ENCODE measurements at regions not wholly inside any gene's neighbourhood (a gene's known extent, or its start where the extent isn't known, plus 50 kb on each side); places are given as distances from the start of the nearest gene placed in this dataset.

DNA sequence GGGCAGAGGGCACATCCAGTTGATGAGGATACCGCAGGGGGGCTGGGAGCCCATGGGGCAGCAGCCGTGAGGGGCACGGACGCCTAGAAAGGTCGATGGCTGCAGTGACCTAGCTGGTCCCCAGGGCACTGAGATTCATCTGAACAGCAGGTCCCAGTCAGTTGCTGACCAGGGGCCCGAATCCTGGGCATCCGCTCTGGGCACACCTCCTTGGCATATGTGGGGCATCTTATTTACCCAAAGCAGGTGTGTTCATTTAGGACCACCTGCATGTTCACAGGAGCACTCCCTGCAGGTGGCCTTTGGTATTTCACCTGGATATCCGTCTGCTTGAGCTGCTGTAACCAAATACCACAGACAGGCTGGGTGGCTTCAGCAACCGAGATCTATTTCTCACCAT, 72.0 kb upstream of the ODC1 start:
- DNase-seq (ENCODE audit: low spot score), result no peak

DNA sequence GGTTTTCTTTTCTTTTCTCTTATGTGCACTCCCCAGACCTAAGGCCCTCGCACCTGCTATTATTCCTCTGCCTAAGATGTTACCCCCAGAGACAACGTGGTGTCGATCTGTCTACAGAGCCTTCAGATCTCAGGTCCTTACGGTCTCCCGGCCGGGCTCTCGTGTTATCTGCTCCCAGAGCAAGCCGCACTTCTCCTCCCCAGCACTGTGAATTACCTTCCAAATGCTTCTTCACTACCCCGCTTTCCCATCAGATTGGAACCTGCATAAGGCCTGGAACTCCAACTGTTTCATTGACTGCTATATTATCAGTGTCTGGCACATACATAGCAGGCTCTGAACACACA, 71.2 kb upstream of the ODC1 start:
- DNase-seq (ENCODE audit: low spot score), result no peak

DNA sequence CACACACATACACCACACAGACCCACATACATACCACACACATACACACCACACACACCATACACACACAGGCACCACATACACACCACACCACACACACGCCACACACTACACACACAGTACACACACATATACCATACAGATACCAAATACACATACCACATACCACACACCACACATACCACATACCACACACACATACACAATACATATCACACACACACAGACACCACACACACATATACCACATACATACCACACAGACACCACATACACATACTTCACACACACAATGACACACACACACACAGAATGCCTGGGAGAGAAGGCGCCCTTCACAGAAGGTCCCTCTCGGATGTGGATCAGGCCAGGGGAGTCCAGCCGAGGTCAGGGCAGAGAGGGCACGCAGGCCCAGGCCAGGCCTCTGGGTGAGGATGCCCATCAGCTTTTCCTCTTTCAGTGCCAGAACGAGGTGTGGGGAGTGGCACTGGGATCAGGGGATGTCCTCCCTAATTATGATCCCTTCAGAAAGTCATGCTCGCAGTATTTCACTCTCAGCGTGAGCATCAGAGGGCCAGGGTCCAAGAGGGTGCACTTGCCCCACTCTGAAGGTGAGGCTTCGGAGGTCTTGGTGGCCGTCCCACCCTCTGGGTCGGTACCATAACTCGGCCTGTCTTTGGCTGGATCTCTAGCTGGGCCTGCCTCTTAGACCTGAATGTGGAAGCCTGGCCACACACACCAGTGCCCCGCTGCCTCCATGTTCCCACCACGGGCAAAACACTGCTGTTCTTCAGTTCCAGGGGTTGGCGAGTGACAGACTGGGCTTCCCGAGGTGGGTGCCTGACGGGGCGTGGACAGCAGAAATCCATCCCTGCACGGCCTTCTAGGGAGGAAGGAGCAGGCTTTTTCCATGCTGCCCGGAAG, 70.6 kb upstream of the ODC1 start:
- no peak for DNase-seq (ENCODE audit: low spot score)

DNA sequence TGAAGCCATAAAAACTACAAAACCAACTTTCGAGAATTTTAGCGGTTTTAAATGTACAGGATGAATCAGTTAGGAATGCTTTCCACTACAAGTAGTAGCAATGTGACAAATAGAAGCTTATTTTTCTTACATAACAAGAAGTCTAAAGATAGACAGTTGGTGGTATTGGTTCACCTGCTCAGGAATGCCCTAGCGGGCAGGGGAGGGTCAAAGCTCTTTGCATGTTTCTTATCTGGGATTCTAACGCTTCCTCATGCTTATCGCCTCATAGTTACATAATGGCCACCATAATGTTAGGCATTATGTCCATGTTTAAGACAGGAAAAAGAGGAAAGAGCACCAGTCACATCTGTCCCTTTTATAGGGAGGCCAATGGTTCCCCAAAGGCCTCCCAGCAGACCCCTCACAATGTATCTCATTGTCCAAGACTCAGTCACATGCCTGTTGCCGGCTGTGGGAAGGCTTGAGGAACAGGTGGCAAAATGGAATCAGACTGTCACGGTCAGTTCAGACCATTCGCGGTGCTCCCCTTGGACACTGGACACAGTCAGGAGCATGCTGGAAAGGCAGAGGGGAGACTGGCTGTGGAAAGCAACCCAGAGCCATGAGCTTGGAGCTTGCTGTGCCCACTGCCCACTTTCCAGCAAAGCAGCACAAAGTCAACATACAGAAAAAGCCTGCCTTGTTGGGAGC, 69.4 kb upstream of the ODC1 start:
- DNase-seq (ENCODE audit: low spot score), result no peak

DNA sequence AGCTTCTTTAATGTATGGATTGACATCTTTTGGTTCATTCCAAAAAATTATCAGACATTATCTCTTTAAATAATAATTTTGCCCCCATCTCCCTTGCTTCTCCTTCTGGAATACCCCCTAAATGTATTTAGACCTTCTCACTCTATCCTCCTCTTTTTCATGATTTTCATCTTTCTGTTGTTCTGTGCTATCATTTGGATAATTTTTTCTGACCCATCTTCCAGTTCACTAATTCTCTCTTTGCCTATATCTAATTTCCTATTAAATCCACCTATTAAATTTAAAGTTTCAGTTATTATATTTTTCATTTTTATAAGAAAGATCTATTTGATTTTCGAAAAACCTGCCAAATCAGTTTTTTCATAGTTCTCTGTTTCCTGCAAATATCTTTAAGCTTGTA, 67.8 kb upstream of the ODC1 start:
- no peak for DNase-seq (ENCODE audit: low spot score)

GRCh38 chr2:10514743-10515142, 66.6 kb upstream of the ODC1 start:
- DNase-seq (ENCODE audit: low spot score), result peak; percentile 84

DNA sequence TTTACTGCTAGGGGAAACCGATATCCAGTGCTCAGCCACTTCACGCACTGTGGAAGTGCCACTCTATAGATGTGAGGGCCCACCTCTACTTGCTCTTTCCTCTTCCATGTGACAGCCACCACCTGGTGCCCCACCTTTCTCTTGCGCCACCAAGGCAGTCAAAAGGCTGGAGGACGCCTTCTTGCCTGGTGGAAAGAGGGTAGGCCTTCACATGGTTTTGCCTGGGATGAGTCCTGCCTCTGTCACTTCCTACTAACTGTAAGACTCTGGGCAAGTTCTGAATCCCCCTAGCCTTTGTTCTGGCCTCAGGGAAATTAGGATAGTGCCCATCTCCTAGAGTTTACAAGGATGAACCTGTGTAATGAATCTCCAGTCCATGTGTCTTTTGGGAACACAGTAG, 66.1 kb upstream of the ODC1 start:
- DNase-seq (ENCODE audit: low spot score), result no peak

- no peak for DNase-seq (ENCODE audit: low spot score)
Measured at GRCh38 chr2:10513201-10513600, 65.1 kb upstream of the ODC1 start.

GRCh38 chr2:10508038-10508437, 59.9 kb upstream of the ODC1 start:
- no peak for DNase-seq (ENCODE audit: low spot score)

- no peak for DNase-seq (ENCODE audit: low spot score)
Measured at GRCh38 chr2:10507106-10507505, 59.0 kb upstream of the ODC1 start.

- DNase-seq (ENCODE audit: low spot score), result no peak
Measured at GRCh38 chr2:10504994-10505820, 57.1 kb upstream of the ODC1 start.

- DNase-seq (ENCODE audit: low spot score), result no peak
Measured at GRCh38 chr2:10504370-10504993, 56.4 kb upstream of the ODC1 start.

DNA sequence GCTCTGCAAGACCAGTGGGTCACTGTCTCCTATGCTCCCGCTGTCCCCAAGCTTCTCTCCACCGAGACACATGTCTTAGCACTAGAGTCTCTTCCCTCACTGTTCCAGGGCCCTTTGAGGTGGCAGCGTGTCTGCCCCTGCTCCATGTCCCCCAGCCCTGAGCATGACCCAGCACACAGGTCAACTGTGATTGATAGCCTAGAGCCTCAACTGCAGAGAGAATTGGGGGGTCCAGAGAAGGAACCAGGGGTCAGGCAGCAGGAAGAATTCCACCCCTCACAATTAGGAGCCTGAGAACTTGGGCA, 54.6 kb upstream of the ODC1 start:
- DNase-seq (ENCODE audit: low spot score), result no peak

DNA sequence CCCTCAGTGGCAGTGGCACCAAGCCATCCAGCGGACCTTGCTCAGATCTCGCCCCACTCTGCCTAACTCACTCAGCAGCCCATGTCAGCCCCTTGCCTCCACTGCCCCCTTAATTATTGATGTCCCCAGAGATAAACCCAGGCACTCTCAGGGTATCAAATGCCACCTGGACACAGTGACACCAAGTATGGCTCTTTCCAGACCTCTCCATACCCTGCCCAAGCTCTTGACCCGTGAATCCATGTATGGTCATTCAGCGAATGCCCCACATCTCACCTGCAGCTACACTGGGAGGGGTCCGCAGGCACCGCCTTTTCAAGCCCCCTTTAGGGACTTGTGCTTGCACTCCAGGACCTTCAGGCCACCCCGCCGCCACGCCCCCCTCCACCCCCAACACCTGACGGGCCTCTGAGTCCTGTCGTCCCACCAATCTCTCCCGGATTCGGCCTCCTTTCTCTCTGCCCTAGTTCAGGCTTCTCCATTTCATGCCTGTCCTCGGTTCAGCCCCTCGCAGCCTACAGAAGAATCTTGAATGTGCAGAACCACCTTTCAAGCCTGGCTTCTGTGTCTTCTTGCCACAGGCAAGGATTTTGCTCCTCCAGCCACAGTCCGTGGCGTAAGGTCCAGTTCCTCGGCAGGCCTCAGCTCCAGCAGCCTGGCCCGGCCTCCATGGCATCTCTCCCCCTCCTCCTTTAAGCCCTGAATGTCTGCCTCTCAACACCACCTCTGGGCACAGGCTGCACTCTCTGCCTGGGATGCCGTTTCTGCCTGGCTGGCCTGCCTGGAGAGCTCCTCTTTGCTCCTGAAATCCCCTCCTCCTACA, 54.1 kb upstream of the ODC1 start:
- no peak for DNase-seq (ENCODE audit: low spot score)

DNA sequence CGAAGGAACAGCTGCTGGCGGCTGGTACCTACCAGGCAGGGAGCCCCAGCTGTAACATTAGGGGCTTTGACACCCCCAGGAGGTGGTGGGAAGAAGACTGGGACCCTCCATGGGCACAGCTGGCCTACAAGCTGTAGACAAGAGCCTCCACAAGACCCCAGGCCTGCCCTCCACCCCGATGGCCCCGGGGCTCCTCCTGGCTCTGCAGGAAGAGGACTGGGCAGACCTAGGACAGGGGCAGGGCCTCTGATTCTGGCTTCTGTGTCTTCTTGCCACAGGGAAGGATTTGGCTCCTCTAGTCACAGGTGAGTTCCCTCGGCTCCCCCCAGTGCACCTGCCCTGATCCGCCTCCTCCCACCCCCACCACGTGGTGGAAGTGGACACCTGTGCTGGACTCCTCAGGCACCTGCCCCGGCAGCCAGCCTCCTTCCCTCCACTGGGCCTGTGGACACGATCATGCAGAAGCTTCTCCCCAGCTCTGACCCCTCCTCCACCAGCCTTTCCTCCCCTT, 53.4 kb upstream of the ODC1 start:
- DNase-seq (ENCODE audit: low spot score), result no peak

- DNase-seq (ENCODE audit: low spot score), result peak; percentile 35
Measured at GRCh38 chr2:10500601-10501361, 52.7 kb upstream of the ODC1 start.

GRCh38 chr2:10499911-10500521, 51.9 kb upstream of the ODC1 start:
- no peak for DNase-seq (ENCODE audit: low spot score)

GRCh38 chr2:10499275-10499907, 51.3 kb upstream of the ODC1 start:
- no peak for DNase-seq (ENCODE audit: low spot score)

- no peak for DNase-seq (ENCODE audit: low spot score)
Measured at GRCh38 chr2:10498525-10499274, 50.6 kb upstream of the ODC1 start.

Measured in GM03348 (cell line).